HUDEP-2 (cell line): ENCODE measurements at regions not wholly inside any gene's neighbourhood (a gene's known extent, or its start where the extent isn't known, plus 50 kb on each side); places are given as distances from the start of the nearest gene placed in this dataset.
"Not testable (repeated sequence)": the region's sequence is repeated elsewhere in the genome, so short reads cannot be mapped to it uniquely, and the experiment has no call there.

Experiments used
- DNase-seq, 76 experiments: peaks; one replicate each; lab custom pipeline; 2025; ENCODE audit not compliant: unreplicated experiment in 76 of 76; lab: John Stamatoyannopoulos, UW

DNA sequence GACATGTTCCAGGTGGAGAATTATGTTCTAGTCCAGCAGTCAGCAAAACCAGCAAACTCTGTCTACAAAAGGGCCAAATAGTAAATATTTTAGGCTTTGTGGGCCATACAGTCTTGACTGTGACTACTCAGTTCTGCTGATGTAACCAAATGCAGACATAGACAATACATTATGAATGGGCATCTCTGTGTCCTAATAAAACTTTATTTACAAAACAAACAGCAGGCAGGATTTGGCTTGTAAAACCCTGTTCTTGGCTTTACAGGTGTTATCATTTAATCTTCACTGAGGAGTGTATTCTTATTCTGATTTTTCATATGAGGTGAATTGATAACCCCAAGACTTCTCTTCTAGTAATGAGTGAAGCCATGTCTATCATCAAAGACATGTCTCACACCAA is 278.6 kb downstream of the DUSP6 start:
- no peak for DNase-seq

DNA sequence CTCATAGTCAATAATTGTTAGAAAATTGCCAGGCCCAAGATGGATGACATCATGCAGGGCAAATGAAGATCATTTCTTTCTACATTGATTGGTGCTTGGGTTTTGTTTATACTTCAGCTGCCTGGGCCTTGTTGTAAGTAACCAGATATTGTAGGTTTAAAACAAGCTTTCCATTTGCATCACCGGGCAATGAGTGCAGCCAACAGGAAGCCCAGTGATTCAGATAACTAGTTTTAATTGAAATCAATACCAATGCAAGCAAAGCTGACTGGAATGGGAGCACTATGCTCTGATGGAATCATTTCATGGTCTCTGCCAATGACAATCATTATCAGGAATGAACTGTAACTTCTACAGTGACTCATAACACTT is 279.3 kb downstream of the DUSP6 start:
- DNase-seq, result no peak

DNA sequence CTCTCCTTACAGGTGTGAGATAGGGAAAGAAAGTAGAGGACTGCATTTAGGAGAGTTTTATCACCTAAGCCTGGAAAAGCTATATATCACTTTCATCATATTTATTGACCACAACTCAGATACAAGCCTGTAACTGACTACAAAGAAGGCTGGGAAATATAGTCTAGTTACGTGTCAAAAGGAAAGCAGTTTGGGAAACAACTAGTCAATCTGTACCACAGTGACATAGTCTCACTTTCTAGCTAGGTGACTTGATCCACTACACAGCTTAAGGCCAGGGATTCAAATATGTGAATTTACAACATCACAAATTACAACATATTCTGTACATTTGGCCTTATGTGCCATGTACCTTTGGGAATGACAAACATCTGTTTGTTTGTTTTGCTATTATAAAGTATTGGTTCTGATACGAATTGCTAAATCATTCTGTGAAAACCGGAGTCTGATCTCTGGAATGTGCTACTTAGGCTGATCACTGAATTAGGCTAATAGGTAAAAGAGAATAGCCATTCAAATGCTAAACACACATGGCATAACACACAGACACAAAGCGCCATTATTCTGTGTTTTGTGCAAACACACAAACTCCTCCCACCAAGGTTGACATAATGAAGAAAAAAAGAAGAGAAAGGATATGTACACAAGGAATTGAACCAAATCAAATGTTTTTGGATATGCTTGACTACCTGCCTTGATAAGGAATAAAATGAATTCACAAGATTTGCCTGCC is 279.8 kb downstream of the DUSP6 start:
- DNase-seq, result no peak

DNA sequence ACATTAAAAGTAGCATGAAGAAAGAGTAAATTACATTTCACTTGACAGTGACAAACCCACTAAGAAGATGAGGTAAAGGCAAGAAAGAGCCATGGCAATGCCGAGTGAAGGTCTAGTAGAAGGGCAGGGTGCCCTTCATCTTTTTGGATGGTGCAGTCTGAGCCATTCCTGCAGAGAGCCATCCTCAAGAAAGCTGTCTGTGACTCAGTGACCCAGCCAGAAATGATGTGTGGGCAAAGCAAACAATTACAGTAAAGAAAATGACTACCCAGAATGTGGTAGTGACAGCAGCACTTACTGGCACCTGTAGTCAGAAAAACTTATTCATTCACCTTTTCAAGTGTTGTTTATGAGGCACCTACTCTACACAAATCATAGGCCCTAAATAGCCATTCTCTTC is 281.7 kb downstream of the DUSP6 start:
- DNase-seq, result no peak

DNA sequence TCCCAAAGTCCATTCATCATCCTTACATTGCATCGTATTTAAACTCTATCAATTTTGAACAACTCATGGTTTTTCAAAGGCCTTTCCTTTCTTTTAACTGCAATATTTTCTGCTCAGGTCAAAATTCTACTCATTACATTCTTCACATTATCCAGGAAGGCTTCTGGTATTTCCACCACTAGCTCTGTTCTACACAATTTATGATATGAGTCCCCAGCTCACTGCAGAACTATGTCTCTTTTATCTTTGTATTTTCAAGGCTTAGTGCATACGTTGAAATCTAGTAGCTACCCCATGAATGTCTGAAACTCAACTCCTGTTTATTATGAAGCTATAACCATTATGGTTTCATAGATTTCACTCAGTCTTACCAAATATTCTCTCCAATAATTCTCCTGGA is 282.9 kb downstream of the DUSP6 start:
- no peak for DNase-seq

DNA sequence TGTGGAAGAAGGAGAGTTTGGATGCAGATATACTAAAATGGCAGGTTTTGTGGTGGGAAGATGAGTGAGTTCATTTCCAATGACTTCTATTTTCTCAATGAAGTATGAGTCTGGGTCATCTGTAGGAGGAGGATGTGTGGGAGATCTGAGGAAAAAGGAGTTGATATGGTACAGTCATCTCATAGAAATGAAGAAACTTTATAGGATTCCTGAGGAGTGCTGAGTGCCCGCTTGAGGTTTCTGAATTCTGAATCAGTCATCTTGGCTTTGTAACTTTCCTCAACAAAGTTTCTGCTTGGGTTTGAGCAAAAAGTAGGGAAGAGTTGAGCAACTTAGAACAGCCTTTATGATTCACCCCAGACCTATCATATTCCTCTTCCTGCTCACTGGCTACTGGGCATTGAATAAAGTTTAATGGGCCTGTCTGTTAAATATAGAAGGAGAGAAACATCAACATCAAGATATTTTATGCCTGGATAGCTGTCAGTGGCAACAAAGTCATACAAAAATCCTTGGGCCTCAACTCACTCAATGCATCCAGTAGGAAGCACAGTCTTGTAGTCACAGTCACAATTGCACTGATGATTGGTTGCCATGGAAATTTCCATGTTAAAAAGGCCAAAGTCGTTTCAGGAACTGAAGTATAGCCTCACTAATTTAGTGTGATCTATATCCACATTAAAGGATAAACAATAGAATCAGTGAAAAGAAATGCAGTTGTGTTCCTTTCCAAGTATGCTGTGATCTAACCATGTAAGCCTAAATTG is 284.7 kb downstream of the DUSP6 start:
- DNase-seq, result no peak

DNA sequence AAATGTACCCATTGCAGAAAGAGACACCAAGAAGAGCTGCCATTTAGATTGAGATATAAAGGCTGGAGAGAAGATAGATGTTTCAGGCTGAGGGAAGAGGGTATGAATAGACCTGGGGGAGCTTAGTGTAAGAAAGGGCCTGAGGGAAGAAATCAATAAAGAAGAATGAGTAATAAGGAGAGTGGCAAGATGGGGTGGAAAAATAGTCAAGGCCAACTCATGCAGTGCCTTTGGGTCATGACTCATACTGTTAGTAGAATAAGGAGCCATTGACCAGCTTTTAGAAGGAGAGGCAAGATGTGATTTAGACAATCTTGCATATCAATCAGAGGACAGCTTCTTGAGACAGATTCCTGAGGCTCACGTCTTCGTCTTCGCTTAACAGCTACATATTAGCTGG is 287.5 kb downstream of the DUSP6 start:
- no peak for DNase-seq

DNA sequence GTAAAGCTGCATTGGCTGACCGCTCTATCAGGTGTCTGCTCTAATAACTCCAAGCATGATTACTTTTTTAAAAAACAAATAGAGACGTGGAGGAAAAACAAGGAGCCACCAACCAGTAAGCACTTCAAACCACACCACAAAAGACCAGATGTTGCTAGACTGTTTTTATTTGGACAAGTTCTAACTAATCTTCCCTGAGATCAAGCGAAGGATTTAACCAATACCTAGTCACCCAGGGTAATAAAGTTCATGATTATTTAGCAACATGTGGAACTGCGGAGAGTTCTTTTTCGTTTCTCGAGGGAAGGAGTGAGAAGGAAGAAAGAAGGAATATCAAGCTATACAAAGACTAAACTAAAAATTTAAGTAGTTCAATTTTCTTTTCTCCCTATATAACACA is 288.1 kb downstream of the DUSP6 start:
- no peak for DNase-seq

DNA sequence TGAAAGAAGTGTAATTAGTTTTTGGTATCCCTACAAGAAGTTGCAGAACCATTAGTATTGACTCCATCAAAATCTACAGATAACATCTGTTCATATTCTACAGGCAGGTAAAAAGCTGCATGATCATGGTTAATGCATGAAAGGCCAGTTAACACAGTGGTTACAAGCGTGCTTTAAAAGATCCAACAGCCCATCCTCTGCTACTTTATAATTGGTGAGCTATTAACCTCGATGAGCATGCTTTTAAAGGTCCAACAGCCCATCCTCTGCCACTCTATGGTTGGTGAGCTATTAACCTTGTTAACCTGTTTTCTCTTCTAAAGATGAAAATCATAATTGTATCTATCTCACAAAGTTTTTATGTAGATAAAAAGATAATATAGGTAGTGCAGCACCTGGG is 289.3 kb downstream of the DUSP6 start:
- no peak for DNase-seq

DNA sequence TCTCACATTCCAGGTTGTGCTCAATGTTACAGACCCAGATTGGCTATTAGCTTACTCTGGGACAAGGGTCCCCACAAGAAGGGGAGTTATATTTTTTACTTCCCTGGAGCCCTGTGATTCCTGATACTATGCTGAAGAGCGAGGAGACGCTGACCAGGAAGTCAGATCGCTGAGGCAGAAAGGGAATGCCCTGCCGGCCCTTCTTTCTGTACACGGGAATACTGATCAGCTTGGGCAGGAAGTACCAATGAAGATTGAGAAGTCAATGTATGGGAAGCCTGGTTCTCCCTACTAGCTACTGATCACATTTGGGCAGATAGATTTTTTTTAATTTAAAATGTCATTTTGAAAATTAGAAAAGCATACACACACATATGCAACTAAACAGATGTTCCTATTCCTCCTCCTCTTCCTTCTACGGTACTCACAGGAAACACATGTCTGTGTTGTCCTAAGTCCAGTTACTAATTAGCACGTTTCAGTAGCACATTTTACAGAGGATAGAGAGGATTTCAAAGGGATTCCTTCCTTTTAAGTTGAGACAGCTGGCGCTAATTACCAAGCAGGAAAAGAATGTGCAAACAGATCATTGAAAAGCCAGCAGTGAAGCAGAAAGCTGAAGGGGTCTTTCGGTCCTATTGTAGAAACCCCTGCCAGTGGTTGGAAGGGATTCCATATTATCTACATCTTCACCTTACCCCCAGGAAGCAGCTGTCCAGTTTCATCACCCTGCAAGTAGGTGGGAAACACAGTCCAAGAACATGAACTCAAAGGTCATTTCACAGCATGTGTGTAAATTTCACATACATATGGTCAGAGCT is 292.4 kb downstream of the DUSP6 start:
- no peak for DNase-seq

DNA sequence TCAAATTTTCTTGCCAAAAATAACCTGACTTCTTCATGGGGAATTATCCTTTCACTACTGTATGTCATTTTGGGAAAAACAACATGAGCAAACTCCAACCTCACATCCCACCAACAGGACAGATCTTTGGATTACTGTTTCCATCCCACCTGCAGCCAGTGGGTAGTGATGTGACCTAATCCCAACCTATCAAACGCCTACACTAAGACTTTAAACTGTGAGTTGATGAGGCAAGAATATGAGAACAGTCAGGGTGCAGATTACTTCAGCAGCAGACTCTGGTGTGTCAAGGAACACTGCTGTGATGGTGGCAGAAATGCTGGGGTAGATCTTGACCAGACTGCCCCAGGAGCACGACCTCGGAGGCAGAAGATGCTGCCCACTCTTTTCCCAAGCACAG is 293.2 kb downstream of the DUSP6 start:
- DNase-seq, result no peak

DNA sequence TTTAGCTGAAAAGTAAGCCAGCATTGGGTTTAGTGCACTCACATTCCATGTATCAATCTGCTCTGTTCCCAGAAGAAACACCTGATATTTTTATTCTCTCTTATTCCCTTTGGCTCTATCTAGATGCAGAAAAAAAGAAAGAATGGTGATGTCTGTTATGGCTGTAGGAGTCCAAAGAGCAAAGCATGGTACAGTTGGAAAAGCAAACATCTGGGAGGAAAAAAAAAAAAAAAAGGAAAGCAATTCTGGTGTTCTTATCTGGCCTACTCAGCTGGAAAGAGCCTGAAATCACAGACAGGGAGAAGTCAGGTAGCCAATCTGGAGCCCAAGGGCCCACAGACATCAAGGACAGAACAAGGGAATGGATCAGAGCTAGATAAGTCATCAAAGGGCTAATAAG is 293.9 kb downstream of the DUSP6 start:
- DNase-seq, result no peak

DNA sequence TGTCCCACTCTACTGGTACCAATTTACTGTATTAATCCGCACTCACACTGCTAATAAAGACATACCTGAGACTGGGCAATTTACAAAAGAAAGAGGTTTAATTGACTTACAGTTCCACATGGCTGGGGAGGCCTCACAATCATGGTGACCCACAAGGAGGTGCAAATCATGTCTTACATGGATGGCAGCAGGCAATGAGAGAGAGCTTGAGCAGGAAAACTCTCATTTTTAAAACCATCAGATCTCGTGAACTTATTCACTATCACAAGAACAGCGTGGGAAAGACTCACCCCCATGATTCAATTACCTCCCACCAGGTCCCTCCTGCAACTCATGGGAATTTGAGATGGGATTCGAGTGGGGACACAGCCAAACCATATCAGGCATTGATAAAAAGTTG is 298.5 kb downstream of the DUSP6 start:
- not testable (repeated sequence) for DNase-seq

DNA sequence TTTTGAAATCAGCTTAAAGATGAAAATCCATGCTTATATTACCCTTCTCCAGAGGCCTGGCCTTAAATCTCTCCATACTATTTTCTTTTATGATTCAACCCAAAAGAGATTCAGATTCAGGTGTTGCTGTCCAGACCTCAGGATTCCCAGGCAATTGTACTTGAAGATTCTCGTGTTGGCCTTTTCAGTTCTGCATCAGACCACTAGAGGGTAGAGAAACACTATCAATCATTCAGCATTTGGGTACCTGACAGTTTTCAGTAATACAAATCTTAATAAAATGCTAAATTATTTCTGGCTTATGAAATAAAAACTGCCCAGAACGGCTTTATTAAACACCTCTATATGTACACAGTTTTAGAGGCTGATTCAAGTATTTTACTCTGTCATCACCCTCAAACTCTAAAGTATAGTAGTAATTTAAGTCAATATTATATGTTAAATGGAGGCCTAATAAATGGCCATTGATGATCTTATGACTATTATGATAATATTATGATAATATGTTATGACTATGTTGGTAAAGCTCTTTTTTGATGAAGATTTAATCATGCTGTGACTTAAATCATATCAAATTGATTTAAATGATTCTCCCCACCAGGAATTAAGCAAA is 301.1 kb downstream of the DUSP6 start:
- DNase-seq, result peak in 19 of 76 experiments; percentile 1 to 53 (median 19)

DNA sequence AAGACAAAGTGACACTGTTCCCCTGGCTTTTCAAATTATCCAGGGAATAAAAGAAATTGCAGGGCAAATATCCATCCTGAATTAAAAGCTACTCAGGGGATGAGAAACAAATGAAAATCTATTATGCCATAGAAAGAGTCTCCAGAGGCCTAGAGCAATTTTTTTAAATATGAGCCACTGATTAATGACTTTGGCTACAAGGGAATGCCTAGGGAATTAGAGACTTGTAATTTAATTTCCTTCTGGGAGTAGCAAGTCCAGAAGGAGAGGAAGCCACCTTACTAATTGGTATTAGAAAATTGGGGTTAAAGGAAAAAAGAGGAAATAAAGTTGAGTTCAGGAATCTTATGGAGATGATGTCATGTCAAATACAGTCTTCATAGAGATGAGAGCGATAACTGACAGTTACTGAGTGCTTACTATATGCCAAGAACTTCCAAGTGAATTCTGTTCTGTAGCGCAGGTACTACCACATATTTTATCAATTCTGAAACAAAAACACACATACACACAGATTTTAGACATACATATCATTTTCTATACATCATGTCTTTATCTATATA is 304.4 kb downstream of the DUSP6 start:
- DNase-seq, result no peak

DNA sequence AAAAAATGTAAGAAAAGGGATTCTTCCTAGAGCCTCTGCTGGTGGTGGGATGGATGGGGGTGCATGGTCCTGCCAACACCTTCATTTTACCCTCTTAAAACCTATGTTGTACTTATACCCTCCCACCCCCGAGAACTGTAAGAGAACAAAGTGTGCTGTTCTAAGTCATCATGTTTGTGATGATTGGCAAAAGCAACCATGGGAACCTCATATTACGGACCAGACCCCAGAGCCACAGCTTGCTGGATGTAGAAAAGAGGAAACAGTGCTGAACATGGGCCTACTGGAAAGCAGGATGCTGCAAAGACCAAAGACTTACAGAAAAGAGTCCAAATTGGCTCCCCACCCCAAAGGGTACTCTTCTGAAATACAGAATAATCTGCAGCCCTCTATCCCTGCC is 311.2 kb downstream of the DUSP6 start:
- DNase-seq, result no peak

DNA sequence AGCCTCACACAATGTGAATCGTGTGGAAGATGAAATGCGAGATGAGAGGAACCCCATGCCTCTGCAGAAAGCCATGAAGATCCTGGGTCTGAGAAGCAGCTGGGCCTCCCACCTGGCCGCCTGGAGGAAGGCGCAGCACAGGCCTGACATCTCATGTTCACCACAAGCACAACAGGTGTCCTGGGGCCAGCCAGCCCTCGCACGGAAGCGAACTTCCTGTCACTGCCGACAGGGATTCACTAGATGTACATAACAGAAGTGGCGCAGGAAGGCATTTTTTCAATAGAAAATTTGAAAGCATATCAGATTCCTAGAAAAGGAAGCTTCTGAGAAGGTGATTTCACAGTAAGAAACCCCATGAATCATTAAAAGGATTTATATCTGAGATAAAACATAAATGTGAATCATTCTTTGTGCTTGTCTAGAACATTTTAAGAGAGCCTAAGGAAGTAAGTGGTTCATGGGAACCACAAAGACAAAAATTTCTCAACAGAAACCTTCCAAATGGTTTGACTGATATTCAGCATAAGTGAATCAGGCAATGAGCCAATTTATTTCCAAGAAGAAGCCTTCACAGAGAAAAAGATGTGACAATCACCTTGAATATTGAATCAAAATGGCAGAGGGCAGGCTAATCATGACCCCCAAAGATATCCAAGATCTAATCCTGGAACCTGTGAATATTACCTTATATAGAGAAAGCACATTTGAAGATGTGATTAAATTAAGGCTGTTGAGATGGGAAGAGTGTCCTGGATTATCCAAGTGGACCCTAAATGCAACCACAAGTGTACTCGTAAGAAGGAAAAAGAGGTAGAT is 311.9 kb downstream of the DUSP6 start:
- no peak for DNase-seq

DNA sequence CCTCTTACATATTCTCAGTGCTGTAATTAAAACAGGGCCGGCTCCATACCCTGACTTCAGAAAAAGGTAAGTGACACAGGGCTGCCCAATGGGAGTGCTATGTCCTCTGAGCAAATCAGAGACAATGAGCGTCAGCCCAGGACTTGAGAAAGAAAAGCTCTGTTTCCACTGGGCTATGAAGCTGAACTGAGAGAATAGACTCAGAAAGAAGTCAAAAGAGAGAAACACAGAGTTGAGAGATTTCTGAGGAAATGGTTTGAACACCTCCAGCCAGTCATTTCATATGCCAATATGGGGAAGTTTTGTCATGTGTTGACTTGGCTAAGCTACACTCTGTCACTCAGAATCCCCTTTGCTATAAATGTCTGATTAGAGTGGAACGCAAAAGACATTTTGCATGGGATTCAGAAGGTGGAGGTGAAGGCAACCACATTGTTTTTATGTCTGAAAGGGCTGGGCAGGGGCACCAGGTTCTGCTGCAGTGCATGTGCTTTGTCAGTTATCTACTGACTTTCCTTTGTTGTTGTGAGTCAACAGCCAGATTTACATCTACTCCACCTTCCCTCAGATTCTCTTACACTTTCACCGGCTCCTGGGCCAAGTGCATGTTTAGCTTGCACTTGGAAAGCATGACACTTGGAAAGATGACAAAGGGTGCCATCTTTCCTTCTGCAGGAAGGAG is 313.3 kb downstream of the DUSP6 start:
- no peak for DNase-seq

DNA sequence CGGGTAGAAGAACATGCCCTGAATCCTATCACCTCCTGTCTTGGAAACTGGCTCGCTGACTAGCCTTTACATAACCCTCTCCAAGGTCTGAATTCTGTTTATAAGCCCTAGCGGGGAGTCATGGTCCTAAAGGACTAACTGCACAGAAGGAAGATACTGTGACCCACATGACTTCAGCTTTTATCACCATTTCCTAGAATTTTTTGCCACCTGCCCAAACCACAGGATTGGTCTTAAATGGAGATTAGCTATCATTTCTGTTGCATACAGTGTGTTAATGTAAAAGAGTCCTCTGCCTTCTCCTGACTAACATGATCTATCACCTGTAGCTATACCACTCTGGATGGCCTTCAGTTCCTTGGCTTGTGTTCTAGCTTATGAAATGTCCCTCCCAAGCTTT is 319.2 kb downstream of the DUSP6 start:
- no peak for DNase-seq
